ENCODE measurements at regions not wholly inside any gene's neighbourhood (a gene's known extent, or its start where the extent isn't known, plus 50 kb on each side); places are given as distances from the start of the nearest gene placed in this dataset.
"Not testable (repeated sequence)": the region's sequence is repeated elsewhere in the genome, so short reads cannot be mapped to it uniquely, and the experiment has no call there.

GRCh38 chr9:115348936-115349335 is 231.0 kb upstream of the TNC start:
- intact Hi-C loops (cut with DNase I); DNase-seq: not testable (repeated sequence)

- intact Hi-C loops (cut with DNase I) = no loop called here
- DNase-seq = no peak
Observed at GRCh38 chr9:115349542-115349941, 231.6 kb upstream of the TNC start.

- intact Hi-C loops (cut with DNase I) = no loop called here
- DNase-seq = no peak
Observed at GRCh38 chr9:115350548-115350947, 232.6 kb upstream of the TNC start.

- intact Hi-C loops (cut with DNase I) = no loop called here
Observed at GRCh38 chr9:115353681-115354080, 235.7 kb upstream of the TNC start.

GRCh38 chr9:115357821-115358220 is 239.9 kb upstream of the TNC start:
- DNase-seq = no peak

More at GRCh38 chr9:115353681-115354080, 235.7 kb upstream of the TNC start:
- DNase-seq = no peak

GRCh38 chr9:115359017-115359780 is 241.2 kb upstream of the TNC start:
- no peak for DNase-seq
- intact Hi-C loops (cut with DNase I) = no loop called here

More at GRCh38 chr9:115357821-115358220, 239.9 kb upstream of the TNC start:
- intact Hi-C loops (cut with DNase I) = no loop called here

- intact Hi-C loops (cut with DNase I) = no loop called here
- no peak for DNase-seq
Observed at GRCh38 chr9:115360122-115360521, 242.2 kb upstream of the TNC start.

GRCh38 chr9:115362101-115362500 is 244.1 kb upstream of the TNC start:
- intact Hi-C loops (cut with DNase I) = no loop called here

GRCh38 chr9:115362640-115363039 is 244.7 kb upstream of the TNC start:
- no peak for DNase-seq
- intact Hi-C loops (cut with DNase I) = no loop called here

More at GRCh38 chr9:115362101-115362500, 244.1 kb upstream of the TNC start:
- no peak for DNase-seq

- intact Hi-C loops (cut with DNase I) = no loop called here
- no peak for DNase-seq
Observed at GRCh38 chr9:115364991-115365390, 247.0 kb upstream of the TNC start.

GRCh38 chr9:115367321-115367720 is 249.4 kb upstream of the TNC start:
- intact Hi-C loops (cut with DNase I) = no loop called here
- DNase-seq = no peak

GRCh38 chr9:115367780-115368525 is 250.0 kb upstream of the TNC start:
- no peak for DNase-seq
- intact Hi-C loops (cut with DNase I) = no loop called here

- DNase-seq = peak in 1 of 42 donors; percentile 2
- intact Hi-C loops (cut with DNase I) = no loop called here
Observed at GRCh38 chr9:115369322-115369957, 251.5 kb upstream of the TNC start.

GRCh38 chr9:115373000-115373709 is 255.2 kb upstream of the TNC start:
- no peak for DNase-seq
- intact Hi-C loops (cut with DNase I) = no loop called here

- intact Hi-C loops (cut with DNase I) = no loop called here
- no peak for DNase-seq
Observed at GRCh38 chr9:115373710-115374045, 255.7 kb upstream of the TNC start.

- intact Hi-C loops (cut with DNase I) = no loop called here
- DNase-seq = no peak
Observed at GRCh38 chr9:115374724-115375268, 256.8 kb upstream of the TNC start.

GRCh38 chr9:115378241-115378640 is 260.3 kb upstream of the TNC start:
- intact Hi-C loops (cut with DNase I) = no loop called here
- no peak for DNase-seq

- no peak for DNase-seq
- intact Hi-C loops (cut with DNase I) = no loop called here
Observed at GRCh38 chr9:115378758-115379157, 260.8 kb upstream of the TNC start.

- intact Hi-C loops (cut with DNase I) = no loop called here
- no peak for DNase-seq
Observed at GRCh38 chr9:115379719-115380118, 261.8 kb upstream of the TNC start.

Data from head of caudate nucleus (tissue), 42 donors.